ENCODE measurements at regions not wholly inside any gene's neighbourhood (a gene's known extent, or its start where the extent isn't known, plus 50 kb on each side); places are given as distances from the start of the nearest gene placed in this dataset.

DNA sequence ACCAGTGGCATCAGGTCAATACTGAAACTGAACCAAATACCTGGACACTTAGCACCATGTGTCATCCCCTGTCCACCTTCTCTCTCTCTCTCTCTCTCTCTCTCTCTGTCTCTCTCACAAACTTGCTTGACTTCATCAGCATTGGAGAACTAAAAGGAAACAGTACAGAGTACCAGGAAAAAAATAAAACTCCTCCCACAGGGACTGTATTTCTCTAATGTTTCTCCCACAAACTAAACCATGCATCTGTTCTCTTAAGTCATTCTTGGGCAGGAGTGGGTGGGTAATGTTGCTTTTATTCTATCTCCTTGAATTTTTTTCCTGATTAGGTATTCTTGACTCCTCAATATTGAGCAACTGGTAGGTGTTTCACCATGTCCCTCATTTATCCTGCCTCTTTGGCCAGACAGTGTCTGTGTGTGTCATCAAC, 112.9 kb upstream of the CACNA1A start:
- Mint-ChIP-seq H3K27ac (no peak overlapping the region), H3K9me3 (no peaks in the 10 kb centered on the region), H3K4me3 (no peak overlapping the region), H3K36me3 (ENCODE audit: low read depth) (no peaks in the 10 kb centered on the region), H3K27me3 (ENCODE audit: low read depth) (peaks cover 63% of the 10 kb centered on the region), H3K4me1 (peaks cover 22% of the 10 kb centered on the region)
- TF ChIP-seq, protein P1, sequence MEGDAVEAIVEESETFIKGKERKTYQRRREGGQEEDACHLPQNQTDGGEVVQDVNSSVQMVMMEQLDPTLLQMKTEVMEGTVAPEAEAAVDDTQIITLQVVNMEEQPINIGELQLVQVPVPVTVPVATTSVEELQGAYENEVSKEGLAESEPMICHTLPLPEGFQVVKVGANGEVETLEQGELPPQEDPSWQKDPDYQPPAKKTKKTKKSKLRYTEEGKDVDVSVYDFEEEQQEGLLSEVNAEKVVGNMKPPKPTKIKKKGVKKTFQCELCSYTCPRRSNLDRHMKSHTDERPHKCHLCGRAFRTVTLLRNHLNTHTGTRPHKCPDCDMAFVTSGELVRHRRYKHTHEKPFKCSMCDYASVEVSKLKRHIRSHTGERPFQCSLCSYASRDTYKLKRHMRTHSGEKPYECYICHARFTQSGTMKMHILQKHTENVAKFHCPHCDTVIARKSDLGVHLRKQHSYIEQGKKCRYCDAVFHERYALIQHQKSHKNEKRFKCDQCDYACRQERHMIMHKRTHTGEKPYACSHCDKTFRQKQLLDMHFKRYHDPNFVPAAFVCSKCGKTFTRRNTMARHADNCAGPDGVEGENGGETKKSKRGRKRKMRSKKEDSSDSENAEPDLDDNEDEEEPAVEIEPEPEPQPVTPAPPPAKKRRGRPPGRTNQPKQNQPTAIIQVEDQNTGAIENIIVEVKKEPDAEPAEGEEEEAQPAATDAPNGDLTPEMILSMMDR (IDR thresholded peaks at IDR 0.05; ENCODE audit: unreplicated experiment in 3 of 3): no peak

DNA sequence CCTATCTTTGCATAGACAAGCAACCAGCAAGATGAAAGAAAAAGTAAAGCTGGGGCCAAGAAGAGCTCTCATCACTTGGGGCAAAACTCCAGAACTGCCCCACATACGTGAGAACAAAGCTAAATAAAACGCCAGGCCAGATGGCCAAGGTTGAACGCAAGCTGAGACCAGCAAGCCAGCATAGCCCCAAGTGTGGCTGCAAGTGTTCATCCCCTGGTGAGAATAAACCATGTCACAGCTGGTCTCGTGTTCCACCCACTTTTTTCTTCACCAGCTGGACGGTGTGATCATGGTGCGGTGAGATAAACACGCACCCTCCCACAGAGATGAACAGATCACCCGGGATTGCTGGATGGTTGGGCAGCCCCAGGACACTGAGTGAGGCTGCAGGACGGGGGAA, 109.6 kb upstream of the CACNA1A start:
- Mint-ChIP-seq H3K9me3 (no peaks in the 10 kb centered on the region), H3K27me3 (ENCODE audit: low read depth) (peaks cover 38% of the 10 kb centered on the region), H3K4me3 (no peak overlapping the region), H3K4me1 (peaks cover 4% of the 10 kb centered on the region), H3K36me3 (ENCODE audit: low read depth) (no peaks in the 10 kb centered on the region), H3K27ac (no peak overlapping the region)
- TF ChIP-seq, protein P1 (IDR thresholded peaks at IDR 0.05; ENCODE audit: unreplicated experiment in 3 of 3): no peak

DNA sequence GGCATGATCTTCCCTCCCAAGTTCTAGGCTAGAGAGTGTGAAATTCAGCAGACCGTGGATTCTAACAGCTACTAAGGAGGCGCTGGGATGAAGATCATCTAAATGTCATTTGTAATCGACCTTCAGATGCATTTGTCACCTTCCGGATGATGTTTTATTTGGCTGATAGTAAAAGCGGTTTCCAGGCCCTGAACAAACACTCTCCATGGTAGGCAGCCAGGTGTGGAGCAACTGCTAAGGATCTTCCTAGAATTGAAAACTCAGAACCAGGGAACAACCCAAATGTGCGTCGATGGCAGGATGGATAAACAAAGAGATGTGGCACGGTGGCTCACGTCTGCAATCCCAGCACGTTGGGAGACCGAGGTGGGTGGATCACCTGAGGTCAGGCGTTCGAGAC, 107.2 kb upstream of the CACNA1A start:
- Mint-ChIP-seq H3K27ac (no peak overlapping the region), H3K9me3 (no peaks in the 10 kb centered on the region), H3K27me3 (ENCODE audit: low read depth) (peaks cover 34% of the 10 kb centered on the region), H3K36me3 (ENCODE audit: low read depth) (no peaks in the 10 kb centered on the region), H3K4me3 (no peak overlapping the region), H3K4me1 (peaks cover 4% of the 10 kb centered on the region)
- TF ChIP-seq, protein P1 (IDR thresholded peaks at IDR 0.05; ENCODE audit: unreplicated experiment in 3 of 3): no peak

DNA sequence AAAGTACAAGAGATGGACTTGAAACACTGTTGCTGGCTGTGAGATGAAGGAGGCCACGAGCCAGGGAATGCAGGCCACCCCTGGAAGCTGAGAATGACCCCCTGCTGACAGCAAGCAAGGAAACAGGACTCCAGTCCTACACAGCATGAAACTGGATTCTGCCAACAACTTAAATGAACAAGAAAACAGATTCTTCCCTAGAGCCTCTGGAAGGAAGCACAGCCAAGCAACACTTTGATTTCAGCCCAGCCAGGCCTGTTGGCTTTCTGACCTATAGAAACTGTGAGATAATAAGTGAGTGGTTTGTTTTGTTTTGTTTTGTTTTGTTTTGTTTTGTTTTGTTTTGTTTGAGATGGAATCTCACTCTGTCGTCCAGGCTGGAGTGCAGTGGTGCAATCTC, 105.3 kb upstream of the CACNA1A start:
- Mint-ChIP-seq H3K4me3 (no peak overlapping the region), H3K9me3 (no peaks in the 10 kb centered on the region), H3K27me3 (ENCODE audit: low read depth) (peaks cover 23% of the 10 kb centered on the region), H3K27ac (no peak overlapping the region), H3K36me3 (ENCODE audit: low read depth) (no peaks in the 10 kb centered on the region), H3K4me1 (peaks cover 4% of the 10 kb centered on the region)
- TF ChIP-seq, protein P1 (IDR thresholded peaks at IDR 0.05; ENCODE audit: unreplicated experiment in 3 of 3): no peak

DNA sequence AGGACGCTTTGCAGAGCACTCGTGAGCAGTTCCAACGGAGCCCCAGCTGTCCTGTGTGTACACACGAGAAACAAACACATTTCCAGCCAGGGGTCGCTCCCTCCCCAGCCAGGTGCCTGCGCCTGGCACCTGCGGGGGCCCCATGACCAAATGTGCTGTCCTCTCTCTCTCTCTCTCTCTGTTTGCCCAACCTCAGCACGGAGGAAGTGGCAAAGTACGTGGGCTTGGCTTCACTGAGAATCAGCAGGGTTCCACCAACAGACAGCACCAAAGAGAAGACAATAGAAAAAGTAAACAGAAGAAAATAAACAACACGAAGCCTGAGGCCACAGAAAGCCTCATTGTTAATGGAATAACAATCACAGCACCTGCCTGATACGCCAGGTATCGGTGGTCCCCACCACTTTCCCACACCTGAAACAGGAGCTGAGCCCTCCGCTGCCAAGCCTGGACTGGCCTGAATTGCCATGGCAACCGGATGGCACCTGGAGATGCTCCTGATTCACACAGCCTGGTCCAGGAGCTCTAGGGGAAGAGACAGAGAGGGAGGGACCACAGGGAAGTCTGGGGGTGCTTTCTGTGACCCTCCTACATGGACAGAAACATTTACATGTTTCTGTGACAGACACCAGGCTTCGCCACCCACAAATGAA, 103.9 kb upstream of the CACNA1A start:
- H3K27ac Mint-ChIP-seq: no peak overlapping the region
- no peaks in the 10 kb centered on the region for H3K9me3 Mint-ChIP-seq
- H3K4me1 Mint-ChIP-seq: no peaks in the 10 kb centered on the region
- no peaks in the 10 kb centered on the region for H3K36me3 Mint-ChIP-seq (ENCODE audit: low read depth)
- TF ChIP-seq, protein P1 (IDR thresholded peaks at IDR 0.05; ENCODE audit: unreplicated experiment in 3 of 3): no peak
- no peak overlapping the region for H3K4me3 Mint-ChIP-seq
- peaks cover 17% of the 10 kb centered on the region for H3K27me3 Mint-ChIP-seq (ENCODE audit: low read depth)

DNA sequence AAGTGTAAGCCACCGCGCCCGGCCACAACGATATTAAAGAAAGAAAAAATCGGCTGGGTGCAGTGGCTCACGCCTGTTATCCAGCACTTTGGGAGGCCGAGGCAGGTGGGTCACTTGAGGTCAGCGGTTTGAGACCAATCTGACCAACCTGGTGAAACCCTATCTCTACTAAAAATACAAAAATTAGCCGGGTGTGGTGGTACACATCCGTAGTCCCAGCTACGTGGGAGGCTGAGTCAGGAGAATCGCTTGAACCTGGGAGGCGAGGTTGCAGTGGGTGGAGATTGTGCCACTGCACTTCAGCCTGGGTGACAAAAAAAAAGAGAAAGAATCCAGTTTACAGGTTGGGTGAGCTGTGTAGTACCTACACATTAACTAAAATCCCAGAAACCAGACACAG, 99.9 kb upstream of the CACNA1A start:
- no peaks in the 10 kb centered on the region for H3K9me3 Mint-ChIP-seq
- TF ChIP-seq, protein P1 (IDR thresholded peaks at IDR 0.05; ENCODE audit: unreplicated experiment in 3 of 3): no peak
- peaks cover 30% of the 10 kb centered on the region for H3K27me3 Mint-ChIP-seq (ENCODE audit: low read depth)
- no peaks in the 10 kb centered on the region for H3K36me3 Mint-ChIP-seq (ENCODE audit: low read depth)
- no peaks in the 10 kb centered on the region for H3K4me1 Mint-ChIP-seq
- no peak overlapping the region for H3K4me3 Mint-ChIP-seq
- H3K27ac Mint-ChIP-seq: no peak overlapping the region

All from nephron (organoid).